Liver (tissue), 8 donors: ENCODE measurements at regions not wholly inside any gene's neighbourhood (a gene's known extent, or its start where the extent isn't known, plus 50 kb on each side); places are given as distances from the start of the nearest gene placed in this dataset.

Experiments used
- DNase-seq: peaks from one replicate; pipeline ENCODE4 v3.0.0-alpha.2; 2017; ENCODE audit warnings: low spot score
- H3K27ac ChIP-seq, 2 donors: one replicate each; pipeline ENCODE4 v1.7.0; 2013; ENCODE audit warnings: inconsistent platforms in 2 of 2, low read length in 2 of 2, control low read depth in 1 of 2, low read depth in 1 of 2, mild to moderate bottlenecking in 1 of 2
- H3K27me3 ChIP-seq, 4 donors: one replicate each; pipeline versions ENCODE4 v1.6.1 to v1.7.0; 2013; ENCODE audit warnings: low read length in 3 of 4, inconsistent platforms in 1 of 4, mild to moderate bottlenecking in 1 of 4, moderate library complexity in 1 of 4; ENCODE audit not compliant: control insufficient read depth in 4 of 4, insufficient read depth in 4 of 4
- H3K36me3 ChIP-seq, 4 donors: one replicate each; pipeline versions ENCODE4 v1.6.1 to v1.7.0; 2013; ENCODE audit warnings: low read length in 3 of 4, mild to moderate bottlenecking in 3 of 4, low read depth in 1 of 4, moderate library complexity in 1 of 4; ENCODE audit not compliant: control insufficient read depth in 4 of 4, insufficient read depth in 3 of 4
- H3K4me1 ChIP-seq, 4 donors: one replicate each; pipeline versions ENCODE4 v1.6.1 to v1.7.0; 2013; ENCODE audit warnings: low read length in 3 of 4, mild to moderate bottlenecking in 3 of 4, moderate library complexity in 1 of 4; ENCODE audit not compliant: control insufficient read depth in 4 of 4, insufficient read depth in 4 of 4
- H3K4me3 ChIP-seq, 3 donors: one replicate each; pipeline versions ENCODE4 v1.6.1 to v1.7.0; 2013; ENCODE audit warnings: low read length in 3 of 3, control low read depth in 1 of 3, low read depth in 1 of 3, mild to moderate bottlenecking in 1 of 3
- H3K9ac ChIP-seq, 2 donors: one replicate each; pipeline ENCODE4 v1.7.0; 2013; ENCODE audit warnings: low read length in 2 of 2, mild to moderate bottlenecking in 2 of 2, moderate library complexity in 2 of 2, control low read depth in 1 of 2, low read depth in 1 of 2
- H3K9me3 ChIP-seq, 4 donors: one replicate each; pipeline versions ENCODE4 v1.6.1 to v1.7.0; 2013; ENCODE audit warnings: low read length in 3 of 4; ENCODE audit not compliant: control insufficient read depth in 4 of 4
- ATF3 ChIP-seq: IDR thresholded peaks from 2 replicates; pipeline ENCODE4 v1.6.1; 2016; ENCODE audit warnings: antibody characterized with exemption
- CTCF ChIP-seq: fragments of 150-350 bp; IDR thresholded peaks from 2 replicates; pipeline ENCODE4 v1.5.1; 2017; ENCODE audit warnings: improper control_type of control experiment, low read depth, low read length; ENCODE audit not compliant: missing input control
- EGR1 ChIP-seq, 2 donors: IDR thresholded peaks; 2 replicates each; pipeline ENCODE4 v1.6.1; 2016 to 2018; ENCODE audit warnings: antibody characterized with exemption in 2 of 2, low read depth in 2 of 2
- FOXA1 ChIP-seq: IDR thresholded peaks from 2 replicates; pipeline ENCODE4 v1.6.1; 2016; ENCODE audit warnings: antibody characterized with exemption
- FOXA2 ChIP-seq: IDR thresholded peaks from 2 replicates; pipeline ENCODE4 v1.6.1; 2016; ENCODE audit warnings: antibody characterized with exemption
- HNF4A ChIP-seq, 2 donors: conservative IDR thresholded peaks; 2 replicates each; pipeline ENCODE4 v1.6.1; 2016; ENCODE audit warnings: antibody characterized with exemption in 2 of 2, mild to moderate bottlenecking in 2 of 2
- HNF4G ChIP-seq: IDR thresholded peaks from 2 replicates; pipeline ENCODE4 v1.6.1; 2016; ENCODE audit warnings: antibody characterized with exemption
- JUND ChIP-seq, 2 donors: IDR thresholded peaks; 2 replicates each; pipeline ENCODE4 v1.6.1; 2016; ENCODE audit warnings: antibody characterized with exemption in 2 of 2
- RAD21 ChIP-seq, 2 donors: IDR thresholded peaks; 2 replicates each; pipeline ENCODE4 v1.6.1; 2016; ENCODE audit warnings: antibody characterized with exemption in 2 of 2, mild to moderate bottlenecking in 2 of 2
- REST ChIP-seq: IDR thresholded peaks from 2 replicates; pipeline ENCODE4 v1.6.1; 2016; ENCODE audit warnings: antibody characterized with exemption, mild to moderate bottlenecking
- RXRA ChIP-seq, 2 donors: IDR thresholded peaks; 2 replicates each; pipeline ENCODE4 v1.6.1; 2017 to 2018; ENCODE audit warnings: antibody characterized with exemption in 2 of 2, mild to moderate bottlenecking in 1 of 2
- TAF1 ChIP-seq: conservative IDR thresholded peaks from 2 replicates; pipeline ENCODE4 v1.6.1; 2016; ENCODE audit warnings: antibody characterized with exemption, mild to moderate bottlenecking
- WGBS: extraction: QIAGEN DNeasy Blood & Tissue Kit; methylation state at CpG from one replicate; pipeline ENCODE4 v1.1.7; 2013; 5-methylcytosine and 5-hydroxymethylcytosine counted together
- donor health status: healthy.
- donor health status: healthy.
- donor health status: healthy.
- donor health status: healthy.
- donor health status: healthy.

GRCh38 chr3:64426551-64426950, 201.3 kb upstream of the PRICKLE2 start:
- DNase-seq = no peak
- Histone ChIP-seq H3K9me3 (peaks cover 0 to 6% (median 0%) of the 10 kb centered on the region in 4 donors), H3K9ac (no peak overlapping the region), H3K4me1 (no peaks in the 10 kb centered on the region), H3K36me3 (no peaks in the 10 kb centered on the region), H3K4me3 (no peak overlapping the region), H3K27me3 (no peaks in the 10 kb centered on the region), H3K27ac (no peak overlapping the region)
- TF ChIP-seq FOXA2 = no peak
- TF ChIP-seq RXRA (IDR thresholded peaks at IDR 0.05) = no peak
- no peak for TF ChIP-seq JUND (IDR thresholded peaks at IDR 0.05)
- TF ChIP-seq FOXA1 = no peak
- TF ChIP-seq HNF4G = no peak
- TF ChIP-seq ATF3 = no peak
- no peak for TF ChIP-seq CTCF
- no peak for TF ChIP-seq TAF1
- no peak for TF ChIP-seq RAD21 (IDR thresholded peaks at IDR 0.05)
- no peak for TF ChIP-seq HNF4A (conservative IDR thresholded peaks at IDR 0.05)
- no peak for TF ChIP-seq EGR1 (IDR thresholded peaks at IDR 0.05; ENCODE audit: low read depth in 2 of 2)
- 86% methylated on average over 3 of the region's 3 CpGs for WGBS

GRCh38 chr3:64422932-64423331, 197.7 kb upstream of the PRICKLE2 start:
- DNase-seq = no peak
- Histone ChIP-seq H3K27ac (no peak overlapping the region), H3K36me3 (no peaks in the 10 kb centered on the region), H3K4me1 (no peaks in the 10 kb centered on the region), H3K4me3 (no peak overlapping the region), H3K9ac (no peak overlapping the region), H3K27me3 (peaks cover 0 to 4% (median 0%) of the 10 kb centered on the region in 4 donors), H3K9me3 (no peaks in the 10 kb centered on the region)
- WGBS = 71% methylated on average over 4 of the region's 4 CpGs
- TF ChIP-seq HNF4A (conservative IDR thresholded peaks at IDR 0.05) (no peak), RAD21 (IDR thresholded peaks at IDR 0.05) (no peak), RXRA (IDR thresholded peaks at IDR 0.05) (no peak), HNF4G (no peak), REST (no peak), CTCF (no peak), FOXA2 (no peak), JUND (IDR thresholded peaks at IDR 0.05) (no peak)
